ENCODE measurements at regions not wholly inside any gene's neighbourhood (a gene's known extent, or its start where the extent isn't known, plus 50 kb on each side); places are given as distances from the start of the nearest gene placed in this dataset.

DNA sequence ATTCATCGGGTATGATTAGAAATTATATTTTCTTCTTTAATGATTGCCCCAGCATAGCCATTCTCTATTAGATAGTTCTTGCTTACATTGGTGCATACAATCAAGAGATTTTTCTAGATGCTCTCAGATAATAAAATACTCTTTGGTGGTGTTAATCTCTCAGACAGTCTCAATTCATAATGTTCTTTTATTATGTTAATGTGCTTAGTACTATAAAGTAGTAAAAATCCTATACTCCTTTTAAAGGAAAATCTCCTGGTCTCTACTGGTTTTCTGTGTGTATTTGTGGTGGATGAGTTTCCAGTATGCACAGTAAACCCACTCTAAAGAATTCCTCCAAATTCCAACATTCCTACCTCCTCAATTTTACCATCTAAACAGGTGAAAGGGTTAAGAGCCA is 203.5 kb downstream of the FAT4 start:
- TF ChIP-seq, protein P1, sequence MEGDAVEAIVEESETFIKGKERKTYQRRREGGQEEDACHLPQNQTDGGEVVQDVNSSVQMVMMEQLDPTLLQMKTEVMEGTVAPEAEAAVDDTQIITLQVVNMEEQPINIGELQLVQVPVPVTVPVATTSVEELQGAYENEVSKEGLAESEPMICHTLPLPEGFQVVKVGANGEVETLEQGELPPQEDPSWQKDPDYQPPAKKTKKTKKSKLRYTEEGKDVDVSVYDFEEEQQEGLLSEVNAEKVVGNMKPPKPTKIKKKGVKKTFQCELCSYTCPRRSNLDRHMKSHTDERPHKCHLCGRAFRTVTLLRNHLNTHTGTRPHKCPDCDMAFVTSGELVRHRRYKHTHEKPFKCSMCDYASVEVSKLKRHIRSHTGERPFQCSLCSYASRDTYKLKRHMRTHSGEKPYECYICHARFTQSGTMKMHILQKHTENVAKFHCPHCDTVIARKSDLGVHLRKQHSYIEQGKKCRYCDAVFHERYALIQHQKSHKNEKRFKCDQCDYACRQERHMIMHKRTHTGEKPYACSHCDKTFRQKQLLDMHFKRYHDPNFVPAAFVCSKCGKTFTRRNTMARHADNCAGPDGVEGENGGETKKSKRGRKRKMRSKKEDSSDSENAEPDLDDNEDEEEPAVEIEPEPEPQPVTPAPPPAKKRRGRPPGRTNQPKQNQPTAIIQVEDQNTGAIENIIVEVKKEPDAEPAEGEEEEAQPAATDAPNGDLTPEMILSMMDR (IDR thresholded peaks at IDR 0.05 in 8 of 11, conservative IDR thresholded peaks at IDR 0.05 in 3 of 11): no peak
- TF ChIP-seq POLR2A (IDR thresholded peaks at IDR 0.05): no peak
- no peak for TF ChIP-seq POLR2AphosphoS5 (IDR thresholded peaks at IDR 0.05)

Measured in spleen (tissue), 7 donors.